ENCODE measurements at regions not wholly inside any gene's neighbourhood (a gene's known extent, or its start where the extent isn't known, plus 50 kb on each side); places are given as distances from the start of the nearest gene placed in this dataset.

DNA sequence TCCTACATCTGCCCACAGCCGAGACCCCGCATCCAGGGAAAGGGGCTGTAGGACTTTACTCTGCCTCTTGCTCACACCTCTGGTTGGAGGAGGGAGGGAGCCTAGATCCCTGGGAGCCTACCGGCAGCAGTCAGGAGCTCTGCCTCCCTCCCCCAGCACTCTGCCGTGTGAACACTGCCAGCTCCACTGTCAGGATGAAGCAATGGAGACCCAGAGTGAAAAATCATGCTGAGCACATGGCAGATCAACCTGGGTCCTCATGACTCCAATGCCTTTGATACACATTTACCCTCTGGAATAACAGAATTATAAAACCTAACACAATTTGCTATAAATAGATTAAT, 477.7 kb downstream of the TNS3 start:
- no peaks in the 10 kb centered on the region for H4K20me1 ChIP-seq (ENCODE audit: insufficient read depth, low read length, poor library complexity, severe bottlenecking)
- no peak overlapping the region for H3K9ac ChIP-seq (ENCODE audit: low read depth, low read length, poor library complexity, severe bottlenecking)
- H2AFZ ChIP-seq (ENCODE audit: low read length) = no peak overlapping the region
- H3K4me1 ChIP-seq (ENCODE audit: insufficient read depth, low read length, poor library complexity, severe bottlenecking) = no peaks in the 10 kb centered on the region
- no peaks in the 10 kb centered on the region for H3K27me3 ChIP-seq (ENCODE audit: insufficient read depth, low read length, poor library complexity, severe bottlenecking)
- no peaks in the 10 kb centered on the region for H3K79me2 ChIP-seq (ENCODE audit: insufficient read depth, low read length)
- TF ChIP-seq EZH2phosphoT487 (IDR thresholded peaks at IDR 0.05; ENCODE audit: borderline replicate concordance) = no peak
- TF ChIP-seq, protein P1, sequence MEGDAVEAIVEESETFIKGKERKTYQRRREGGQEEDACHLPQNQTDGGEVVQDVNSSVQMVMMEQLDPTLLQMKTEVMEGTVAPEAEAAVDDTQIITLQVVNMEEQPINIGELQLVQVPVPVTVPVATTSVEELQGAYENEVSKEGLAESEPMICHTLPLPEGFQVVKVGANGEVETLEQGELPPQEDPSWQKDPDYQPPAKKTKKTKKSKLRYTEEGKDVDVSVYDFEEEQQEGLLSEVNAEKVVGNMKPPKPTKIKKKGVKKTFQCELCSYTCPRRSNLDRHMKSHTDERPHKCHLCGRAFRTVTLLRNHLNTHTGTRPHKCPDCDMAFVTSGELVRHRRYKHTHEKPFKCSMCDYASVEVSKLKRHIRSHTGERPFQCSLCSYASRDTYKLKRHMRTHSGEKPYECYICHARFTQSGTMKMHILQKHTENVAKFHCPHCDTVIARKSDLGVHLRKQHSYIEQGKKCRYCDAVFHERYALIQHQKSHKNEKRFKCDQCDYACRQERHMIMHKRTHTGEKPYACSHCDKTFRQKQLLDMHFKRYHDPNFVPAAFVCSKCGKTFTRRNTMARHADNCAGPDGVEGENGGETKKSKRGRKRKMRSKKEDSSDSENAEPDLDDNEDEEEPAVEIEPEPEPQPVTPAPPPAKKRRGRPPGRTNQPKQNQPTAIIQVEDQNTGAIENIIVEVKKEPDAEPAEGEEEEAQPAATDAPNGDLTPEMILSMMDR (conservative IDR thresholded peaks at IDR 0.05; ENCODE audit: low read length) = no peak
- H3F3A ChIP-seq (ENCODE audit: low read depth) = no peaks in the 10 kb centered on the region
- H3K4me2 ChIP-seq (ENCODE audit: low read depth, low read length, poor library complexity, severe bottlenecking) = no peak overlapping the region
- H3K9me3 ChIP-seq (ENCODE audit: insufficient read depth, low read depth, low read length) = no peaks in the 10 kb centered on the region; the same call in 1 of the 2 replicates
- no peaks in the 10 kb centered on the region for H3K36me3 ChIP-seq (ENCODE audit: insufficient read depth, low read length)
- H3K4me3 ChIP-seq (ENCODE audit: low read length, poor library complexity, severe bottlenecking) = no peak overlapping the region
- H3K9me2 ChIP-seq (replicated peaks; ENCODE audit: low read depth, low read length) = no peaks in the 10 kb centered on the region

GRCh38 chr7:47103498-47104205, 478.3 kb downstream of the TNS3 start:
- H3K27me3 ChIP-seq (ENCODE audit: insufficient read depth, low read length, poor library complexity, severe bottlenecking) = no peaks in the 10 kb centered on the region
- H3K4me3 ChIP-seq (ENCODE audit: low read length, poor library complexity, severe bottlenecking) = no peak overlapping the region
- TF ChIP-seq, protein P1 (conservative IDR thresholded peaks at IDR 0.05; ENCODE audit: low read length) = no peak
- H2AFZ ChIP-seq (ENCODE audit: low read length) = no peak overlapping the region
- H3F3A ChIP-seq (ENCODE audit: low read depth) = no peaks in the 10 kb centered on the region
- H3K4me2 ChIP-seq (ENCODE audit: low read depth, low read length, poor library complexity, severe bottlenecking) = no peak overlapping the region
- H3K9me3 ChIP-seq (ENCODE audit: insufficient read depth, low read depth, low read length) = no peaks in the 10 kb centered on the region; the same call in 1 of the 2 replicates
- no peaks in the 10 kb centered on the region for H3K9me2 ChIP-seq (replicated peaks; ENCODE audit: low read depth, low read length)
- no peaks in the 10 kb centered on the region for H3K36me3 ChIP-seq (ENCODE audit: insufficient read depth, low read length)
- no peaks in the 10 kb centered on the region for H3K4me1 ChIP-seq (ENCODE audit: insufficient read depth, low read length, poor library complexity, severe bottlenecking)
- H4K20me1 ChIP-seq (ENCODE audit: insufficient read depth, low read length, poor library complexity, severe bottlenecking) = no peaks in the 10 kb centered on the region
- no peak overlapping the region for H3K9ac ChIP-seq (ENCODE audit: low read depth, low read length, poor library complexity, severe bottlenecking)
- no peaks in the 10 kb centered on the region for H3K79me2 ChIP-seq (ENCODE audit: insufficient read depth, low read length)

GRCh38 chr7:47102331-47102841, 479.5 kb downstream of the TNS3 start:
- Histone ChIP-seq H3F3A (ENCODE audit: low read depth) (no peaks in the 10 kb centered on the region), H3K9me2 (replicated peaks; ENCODE audit: low read depth, low read length) (no peaks in the 10 kb centered on the region), H3K9ac (ENCODE audit: low read depth, low read length, poor library complexity, severe bottlenecking) (no peak overlapping the region), H2AFZ (ENCODE audit: low read length) (no peak overlapping the region), H3K4me2 (ENCODE audit: low read depth, low read length, poor library complexity, severe bottlenecking) (no peak overlapping the region), H3K4me1 (ENCODE audit: insufficient read depth, low read length, poor library complexity, severe bottlenecking) (no peaks in the 10 kb centered on the region), H4K20me1 (ENCODE audit: insufficient read depth, low read length, poor library complexity, severe bottlenecking) (no peaks in the 10 kb centered on the region), H3K79me2 (ENCODE audit: insufficient read depth, low read length) (no peaks in the 10 kb centered on the region), H3K4me3 (ENCODE audit: low read length, poor library complexity, severe bottlenecking) (no peak overlapping the region), H3K9me3 (ENCODE audit: insufficient read depth, low read depth, low read length) (no peaks in the 10 kb centered on the region; the same call in 1 of the 2 replicates), H3K27me3 (ENCODE audit: insufficient read depth, low read length, poor library complexity, severe bottlenecking) (no peaks in the 10 kb centered on the region), H3K36me3 (ENCODE audit: insufficient read depth, low read length) (no peaks in the 10 kb centered on the region)
- no peak for TF ChIP-seq EZH2phosphoT487 (IDR thresholded peaks at IDR 0.05; ENCODE audit: borderline replicate concordance)
- TF ChIP-seq, protein P1 (conservative IDR thresholded peaks at IDR 0.05; ENCODE audit: low read length) = no peak
